ENCODE measurements at regions not wholly inside any gene's neighbourhood (a gene's known extent, or its start where the extent isn't known, plus 50 kb on each side); places are given as distances from the start of the nearest gene placed in this dataset.

DNA sequence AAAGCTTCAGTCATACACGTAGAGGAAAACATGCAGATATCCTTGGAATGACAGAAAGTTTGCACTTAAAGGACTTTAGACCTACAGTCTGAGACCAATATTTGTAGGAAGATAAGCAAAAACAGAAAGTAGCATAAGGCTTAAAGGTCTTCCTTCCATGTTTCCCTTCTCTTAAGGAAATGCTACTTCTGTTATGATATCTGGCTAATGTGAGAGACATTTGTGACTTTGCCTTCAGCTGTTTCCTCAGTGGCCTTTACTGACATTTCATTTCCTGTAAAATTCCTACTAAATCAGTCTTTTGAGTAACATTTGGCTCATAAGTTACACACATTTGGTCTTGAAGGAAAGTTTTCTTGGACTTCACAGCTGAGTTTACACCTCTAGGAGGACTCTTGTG, 713.4 kb downstream of the TBC1D32 start:
- POLR2A ChIA-PET, result no interaction called here
- CTCF ChIA-PET, result no interaction called here
- no peaks in the 10 kb centered on the region for H3K27me3 ChIP-seq (ENCODE audit: control insufficient read depth, insufficient read depth, low read length)

DNA sequence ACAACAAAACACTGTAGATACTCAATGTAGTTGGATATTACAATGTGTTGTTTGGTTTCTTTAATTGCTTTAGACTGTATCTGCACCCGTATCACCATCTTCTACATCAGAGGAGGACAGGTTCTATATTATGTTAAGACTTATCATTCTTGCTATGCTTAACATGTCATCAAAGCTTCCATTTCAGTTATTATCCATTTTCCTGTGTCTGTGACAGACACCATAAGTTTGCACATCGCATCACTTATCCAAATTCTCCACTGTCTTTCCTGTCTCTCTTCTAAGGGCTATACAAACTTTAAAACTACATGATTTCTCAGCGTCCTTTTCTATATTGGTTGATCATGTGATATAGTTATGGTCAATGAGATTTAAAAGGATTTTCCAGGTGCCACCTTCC, 719.0 kb downstream of the TBC1D32 start:
- Histone ChIP-seq H3K27ac (ENCODE audit: low read depth, low read length) (no peak overlapping the region), H3K9me3 (ENCODE audit: control insufficient read depth, insufficient read depth, low read length) (no peaks in the 10 kb centered on the region; the same call in 1 of the 2 replicates), H3K4me3 (ENCODE audit: low read depth, low read length) (no peak overlapping the region), H3K27me3 (ENCODE audit: control insufficient read depth, insufficient read depth, low read length) (no peaks in the 10 kb centered on the region)
- ChIA-PET POLR2A (no interaction called here), CTCF (no interaction called here)
- TF ChIP-seq, protein P1, sequence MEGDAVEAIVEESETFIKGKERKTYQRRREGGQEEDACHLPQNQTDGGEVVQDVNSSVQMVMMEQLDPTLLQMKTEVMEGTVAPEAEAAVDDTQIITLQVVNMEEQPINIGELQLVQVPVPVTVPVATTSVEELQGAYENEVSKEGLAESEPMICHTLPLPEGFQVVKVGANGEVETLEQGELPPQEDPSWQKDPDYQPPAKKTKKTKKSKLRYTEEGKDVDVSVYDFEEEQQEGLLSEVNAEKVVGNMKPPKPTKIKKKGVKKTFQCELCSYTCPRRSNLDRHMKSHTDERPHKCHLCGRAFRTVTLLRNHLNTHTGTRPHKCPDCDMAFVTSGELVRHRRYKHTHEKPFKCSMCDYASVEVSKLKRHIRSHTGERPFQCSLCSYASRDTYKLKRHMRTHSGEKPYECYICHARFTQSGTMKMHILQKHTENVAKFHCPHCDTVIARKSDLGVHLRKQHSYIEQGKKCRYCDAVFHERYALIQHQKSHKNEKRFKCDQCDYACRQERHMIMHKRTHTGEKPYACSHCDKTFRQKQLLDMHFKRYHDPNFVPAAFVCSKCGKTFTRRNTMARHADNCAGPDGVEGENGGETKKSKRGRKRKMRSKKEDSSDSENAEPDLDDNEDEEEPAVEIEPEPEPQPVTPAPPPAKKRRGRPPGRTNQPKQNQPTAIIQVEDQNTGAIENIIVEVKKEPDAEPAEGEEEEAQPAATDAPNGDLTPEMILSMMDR (IDR thresholded peaks at IDR 0.05; ENCODE audit: low read depth, low read length), result no peak
- no peak for DNase-seq (ENCODE audit: low read depth, low spot score)

More for the DNA sequence above, 713.4 kb downstream of the TBC1D32 start:
- H3K27ac ChIP-seq (ENCODE audit: low read depth, low read length), result no peak overlapping the region
- no peak overlapping the region for H3K4me3 ChIP-seq (ENCODE audit: low read depth, low read length)
- DNase-seq (ENCODE audit: low read depth, low spot score), result no peak
- TF ChIP-seq, protein P1 (IDR thresholded peaks at IDR 0.05; ENCODE audit: low read depth, low read length), result no peak
- H3K9me3 ChIP-seq (ENCODE audit: control insufficient read depth, insufficient read depth, low read length), result no peaks in the 10 kb centered on the region

DNA sequence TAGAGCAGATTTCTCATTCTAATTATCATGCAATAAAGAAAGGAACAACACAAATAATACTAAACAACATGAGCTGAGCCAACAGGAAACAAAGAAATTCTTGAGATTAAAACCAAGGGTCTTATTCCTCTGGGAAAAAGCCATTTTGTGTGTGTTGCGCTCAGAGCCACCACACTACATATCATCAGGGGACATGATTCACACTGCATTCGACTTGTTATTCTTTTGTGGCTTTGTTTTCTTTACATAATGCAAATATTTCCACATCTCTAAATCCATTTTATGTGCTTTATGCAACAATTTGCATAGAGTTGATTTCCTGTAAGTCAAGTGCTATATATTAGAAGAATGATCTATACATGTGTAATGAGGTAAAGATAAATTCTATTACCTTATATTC, 719.6 kb downstream of the TBC1D32 start:
- TF ChIP-seq, protein P1 (IDR thresholded peaks at IDR 0.05; ENCODE audit: low read depth, low read length), result no peak
- DNase-seq (ENCODE audit: low read depth, low spot score), result no peak
- Histone ChIP-seq H3K9me3 (ENCODE audit: control insufficient read depth, insufficient read depth, low read length) (no peaks in the 10 kb centered on the region; the same call in 1 of the 2 replicates), H3K4me3 (ENCODE audit: low read depth, low read length) (no peak overlapping the region), H3K27ac (ENCODE audit: low read depth, low read length) (no peak overlapping the region), H3K27me3 (ENCODE audit: control insufficient read depth, insufficient read depth, low read length) (no peaks in the 10 kb centered on the region)
- ChIA-PET CTCF (no interaction called here), POLR2A (no interaction called here)

DNA sequence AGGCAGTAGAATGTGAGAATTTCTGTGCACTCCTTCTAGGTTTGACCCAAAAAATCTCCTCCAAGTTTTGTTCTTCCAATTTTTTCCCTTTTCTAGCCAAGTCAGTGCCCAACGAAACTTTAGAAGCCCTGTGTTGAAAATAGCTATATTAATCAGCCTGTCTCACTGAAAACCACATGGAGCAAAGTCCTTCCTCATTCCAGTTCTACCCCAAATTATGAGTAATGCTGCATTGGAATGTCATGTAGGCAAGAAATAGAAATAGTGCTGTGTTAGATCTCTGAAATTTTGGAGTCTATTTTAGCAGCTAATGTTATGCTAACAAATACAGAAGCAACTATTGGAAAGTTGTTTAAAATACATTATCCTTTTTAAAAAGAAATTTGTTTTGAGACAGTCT, 725.5 kb downstream of the TBC1D32 start:
- no peak for DNase-seq (ENCODE audit: low read depth, low spot score)
- ChIA-PET POLR2A (no interaction called here), CTCF (no interaction called here)
- TF ChIP-seq, protein P1 (IDR thresholded peaks at IDR 0.05; ENCODE audit: low read depth, low read length), result no peak
- no peak overlapping the region for H3K4me3 ChIP-seq (ENCODE audit: low read depth, low read length)
- H3K27me3 ChIP-seq (ENCODE audit: control insufficient read depth, insufficient read depth, low read length), result no peaks in the 10 kb centered on the region
- no peak overlapping the region for H3K27ac ChIP-seq (ENCODE audit: low read depth, low read length)
- no peaks in the 10 kb centered on the region; the same call in 1 of the 2 replicates for H3K9me3 ChIP-seq (ENCODE audit: control insufficient read depth, insufficient read depth, low read length)

DNA sequence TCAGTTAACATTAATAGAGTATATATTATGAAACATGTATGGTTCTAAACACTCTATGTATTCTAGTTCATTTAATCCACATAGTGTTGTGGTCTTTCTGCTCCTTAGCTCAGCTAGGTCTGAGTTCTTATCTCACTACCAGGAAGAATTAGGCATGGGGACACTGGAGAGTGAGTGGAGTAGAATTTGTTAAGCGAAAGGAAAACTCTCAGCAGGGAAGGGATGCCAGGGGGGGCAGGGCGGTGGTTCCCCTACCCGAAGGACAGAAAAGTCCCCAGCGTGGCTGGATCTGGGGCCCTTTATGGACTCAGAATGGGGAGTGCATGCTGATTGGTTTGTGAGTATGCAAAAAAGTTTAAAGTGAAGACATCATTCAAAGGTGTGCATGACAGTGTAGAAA, 727.5 kb downstream of the TBC1D32 start:
- Histone ChIP-seq H3K27me3 (ENCODE audit: control insufficient read depth, insufficient read depth, low read length) (no peaks in the 10 kb centered on the region), H3K27ac (ENCODE audit: low read depth, low read length) (no peak overlapping the region), H3K4me3 (ENCODE audit: low read depth, low read length) (no peak overlapping the region), H3K9me3 (ENCODE audit: control insufficient read depth, insufficient read depth, low read length) (no peaks in the 10 kb centered on the region; the same call in 1 of the 2 replicates)
- DNase-seq (ENCODE audit: low read depth, low spot score), result no peak
- CTCF ChIA-PET, result no interaction called here
- POLR2A ChIA-PET, result no interaction called here
- TF ChIP-seq, protein P1 (IDR thresholded peaks at IDR 0.05; ENCODE audit: low read depth, low read length), result no peak

Measured in AG04450 (cell line).